HFF-Myc (cell line): ENCODE measurements at regions not wholly inside any gene's neighbourhood (a gene's known extent, or its start where the extent isn't known, plus 50 kb on each side); places are given as distances from the start of the nearest gene placed in this dataset.
"Not testable (repeated sequence)": the region's sequence is repeated elsewhere in the genome, so short reads cannot be mapped to it uniquely, and the experiment has no call there.

Source experiments
- DNase-seq: peaks from one replicate; pipeline ENCODE4 v3.0.0-alpha.2; 2011; ENCODE audit warnings: low read depth; ENCODE audit errors: extremely low read depth
- H3K4me3 ChIP-seq: replicated peaks from 2 replicates; pipeline ENCODE4 v1.5.1; 2011; ENCODE audit warnings: low read depth, mild to moderate bottlenecking, control low read depth, low read length
- CTCF ChIP-seq: IDR thresholded peaks from 2 replicates; pipeline ENCODE4 v1.5.1; 2012; ENCODE audit warnings: mild to moderate bottlenecking, low read depth, low read length, control low read depth; ENCODE audit errors: missing control alignments

DNA sequence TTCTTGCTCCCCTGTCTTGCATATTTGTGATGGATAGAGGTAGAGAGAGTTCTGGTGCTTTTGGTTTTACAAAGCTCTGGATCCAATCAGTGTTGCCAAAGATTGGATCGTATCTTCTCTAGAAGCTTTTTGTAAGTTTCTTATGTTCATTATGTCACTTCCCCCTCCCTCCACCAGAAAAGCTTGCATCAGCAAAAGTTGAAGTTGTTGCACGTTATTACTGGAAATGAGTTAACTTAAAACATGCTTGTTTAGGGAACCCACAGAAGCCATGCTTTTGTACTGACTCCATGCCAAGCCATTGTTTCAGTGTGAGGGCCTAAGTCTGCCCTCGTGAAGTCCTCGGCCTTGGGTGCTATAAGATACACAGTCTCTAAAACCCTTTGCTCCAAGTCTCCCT is 186.5 kb downstream of the ERCC6L2 start:
- no peak for TF ChIP-seq CTCF
- no peak overlapping the region for H3K4me3 ChIP-seq
- DNase-seq = no peak

DNA sequence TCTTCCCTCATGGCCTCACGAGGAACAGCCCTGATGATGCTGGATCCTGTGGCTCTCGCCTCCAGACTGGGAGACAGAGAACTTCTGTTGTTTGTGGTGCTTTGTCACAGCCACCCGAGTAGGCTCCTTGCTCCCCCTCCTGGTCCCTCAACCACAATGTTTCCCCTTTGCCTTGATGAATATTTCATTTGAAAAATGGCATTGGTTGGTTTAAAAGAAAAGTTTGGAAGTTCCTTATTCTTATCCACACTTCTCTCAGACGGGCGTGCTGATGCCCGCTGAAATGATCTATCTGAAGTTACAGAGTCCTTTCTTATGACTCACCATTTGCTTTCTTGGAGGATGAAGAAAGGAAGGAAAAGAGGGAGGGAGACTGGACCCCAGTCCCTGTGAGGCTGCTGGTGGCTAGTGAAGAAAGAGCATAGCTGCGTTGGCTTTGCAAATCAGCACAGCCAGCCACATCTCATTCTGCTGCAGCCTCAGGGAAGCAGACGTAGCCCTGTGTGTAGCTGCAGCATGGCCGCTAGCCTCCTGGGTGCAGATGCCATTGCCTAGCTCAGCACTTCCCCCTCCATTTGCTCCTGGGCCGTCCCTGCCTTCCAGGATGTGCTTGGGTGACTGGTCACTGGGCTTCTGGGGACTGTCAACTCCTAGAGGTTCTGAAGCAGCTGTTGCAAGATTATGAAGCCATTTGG is 185.9 kb downstream of the ERCC6L2 start:
- no peak overlapping the region for H3K4me3 ChIP-seq
- TF ChIP-seq CTCF = peak; percentile 50
- DNase-seq = no peak

DNA sequence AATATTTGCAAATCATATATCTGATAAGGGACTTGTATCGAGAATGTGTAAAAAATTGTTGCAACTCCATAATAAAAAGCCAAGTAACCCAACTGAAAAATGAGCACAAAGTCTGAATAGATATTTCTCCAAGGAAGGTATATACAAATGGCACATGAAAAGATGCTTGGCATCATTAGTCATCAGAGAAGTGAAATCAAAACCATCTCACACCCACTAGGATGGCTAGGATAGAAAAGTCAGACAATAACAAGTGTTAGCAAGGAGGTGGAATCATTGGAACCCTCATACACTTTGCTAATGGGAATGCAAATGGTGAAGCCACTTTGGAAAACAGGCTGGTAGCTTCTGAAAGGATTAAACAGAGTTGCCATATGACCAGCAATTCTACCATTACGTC is 182.7 kb downstream of the ERCC6L2 start:
- no peak for TF ChIP-seq CTCF

GRCh38 chr9:96057155-96057554 is 181.7 kb downstream of the ERCC6L2 start:
- no peak for TF ChIP-seq CTCF
- H3K4me3 ChIP-seq = no peak overlapping the region
- no peak for DNase-seq

More for the DNA sequence above, 182.7 kb downstream of the ERCC6L2 start:
- no peak overlapping the region for H3K4me3 ChIP-seq
- no peak for DNase-seq

DNA sequence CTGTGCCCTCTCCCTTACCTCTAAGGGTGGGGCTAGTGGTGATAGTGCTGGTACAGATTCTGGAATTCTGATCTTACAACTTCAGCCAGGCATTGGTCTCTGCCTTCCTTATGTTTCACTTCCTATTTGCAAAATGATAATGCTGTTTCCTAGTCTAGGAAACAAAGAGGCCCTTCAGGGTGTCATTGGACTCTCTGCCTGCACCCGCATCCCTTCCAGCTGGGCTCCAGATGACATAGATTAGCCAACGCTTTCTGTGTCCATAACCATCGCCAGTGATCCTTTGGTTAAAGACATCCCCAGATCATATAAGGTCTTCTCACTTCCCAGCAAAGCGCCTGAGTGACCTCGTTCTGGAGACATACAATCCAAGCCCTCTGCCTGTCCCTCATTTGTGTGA is 180.7 kb downstream of the ERCC6L2 start:
- no peak for TF ChIP-seq CTCF
- DNase-seq = no peak
- H3K4me3 ChIP-seq = no peak overlapping the region

GRCh38 chr9:96054248-96054647 is 178.8 kb downstream of the ERCC6L2 start:
- not testable (repeated sequence) for H3K4me3 ChIP-seq, DNase-seq

- no peak for DNase-seq
- H3K4me3 ChIP-seq = no peak overlapping the region
- no peak for TF ChIP-seq CTCF
These were observed 177.2 kb downstream of the ERCC6L2 start for GRCh38 chr9:96052686-96053085.
